ENCODE measurements at regions not wholly inside any gene's neighbourhood (a gene's known extent, or its start where the extent isn't known, plus 50 kb on each side); places are given as distances from the start of the nearest gene placed in this dataset.

DNA sequence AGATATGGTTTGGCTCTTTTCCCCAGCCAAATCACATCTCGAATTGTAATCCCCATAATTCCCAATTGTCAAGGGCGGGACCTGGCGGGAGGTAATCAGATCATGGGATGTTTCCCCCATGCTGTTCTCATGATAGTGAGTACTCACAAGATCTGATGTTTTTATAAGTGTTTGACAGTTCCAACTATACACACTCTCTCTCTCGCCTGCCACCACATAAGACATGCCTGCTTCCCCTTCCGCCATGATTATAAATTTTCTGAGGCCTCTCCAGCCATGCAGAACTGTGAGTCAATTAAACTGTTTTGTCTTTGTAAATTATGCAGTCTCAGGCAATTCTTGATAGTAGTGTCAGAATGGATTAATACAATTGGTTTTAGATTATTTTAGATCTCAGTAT is 475.7 kb upstream of the CYLC2 start:
- H3K4me1 Mint-ChIP-seq = no peaks in the 10 kb centered on the region
- Histone ChIP-seq H3K36me3 (replicated peaks in 1 of 2; ENCODE audit: control extremely low read depth in 1 of 2, control insufficient read depth in 1 of 2, extremely low read depth in 1 of 2, insufficient read depth in 2 of 2, low read length in 1 of 2) (no peaks in the 10 kb centered on the region), H3K4me1 (ENCODE audit: control insufficient read depth in 2 of 2, insufficient read depth in 2 of 2, low read length in 2 of 2) (no peaks in the 10 kb centered on the region)

DNA sequence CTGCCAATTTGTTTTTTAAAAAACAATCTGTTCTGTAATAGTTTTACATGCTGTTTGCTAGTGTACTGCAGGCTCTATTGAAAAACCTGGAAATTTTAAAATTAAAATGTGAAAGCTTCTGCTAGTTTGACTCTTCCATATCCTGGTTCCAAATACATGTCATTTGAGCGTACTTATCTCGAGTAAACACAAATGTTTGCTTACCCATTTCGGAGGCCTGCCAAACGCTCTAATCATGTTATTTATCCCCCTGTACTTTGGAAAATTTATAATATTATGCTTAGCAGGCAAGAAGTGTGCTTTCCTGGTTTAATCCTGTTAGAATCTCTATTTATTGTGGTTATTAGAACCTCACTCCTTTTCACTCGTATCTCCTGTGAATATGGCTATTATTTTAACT is 476.8 kb upstream of the CYLC2 start:
- no peak overlapping the region for H3K27ac ChIP-seq (ENCODE audit: low read length in 2 of 2)
- H3K4me2 ChIP-seq (replicated peaks; ENCODE audit: low read depth, low read length, poor library complexity, severe bottlenecking) = no peak overlapping the region
- Mint-ChIP-seq H3K27me3 (no peaks in the 10 kb centered on the region), H3K4me1 (no peaks in the 10 kb centered on the region), H3K27ac (no peak overlapping the region), H3K9me3 (ENCODE audit: insufficient read depth) (peaks cover 1% of the 10 kb centered on the region), H3K4me3 (no peak overlapping the region)
- DNase-seq (no peak), ATAC-seq (ENCODE audit: low read depth) (no peak)
- H3K4me1 ChIP-seq (ENCODE audit: control insufficient read depth in 2 of 2, insufficient read depth in 2 of 2, low read length in 2 of 2) = no peaks in the 10 kb centered on the region
- H3K36me3 ChIP-seq (replicated peaks in 1 of 2; ENCODE audit: control extremely low read depth in 1 of 2, control insufficient read depth in 1 of 2, extremely low read depth in 1 of 2, insufficient read depth in 2 of 2, low read length in 1 of 2) = no peaks in the 10 kb centered on the region
- no peak overlapping the region for H3K9ac ChIP-seq (ENCODE audit: low read length)
- CTCF ChIA-PET = no interaction called here
- no peak overlapping the region for H3K4me3 ChIP-seq (ENCODE audit: control extremely low read depth in 1 of 5, extremely low read depth in 1 of 5, insufficient read depth in 1 of 5, low read depth in 2 of 5, low read length in 4 of 5)
- H2AFZ ChIP-seq (ENCODE audit: insufficient read depth, low read depth, low read length, poor library complexity, severe bottlenecking) = no peak overlapping the region
- intact Hi-C loops (cut with micrococcal nuclease) = no loop called here
- H4K20me1 ChIP-seq (ENCODE audit: control insufficient read depth, insufficient read depth, low read length, poor library complexity, severe bottlenecking) = no peaks in the 10 kb centered on the region
- POLR2A ChIA-PET = no interaction called here
- no peaks in the 10 kb centered on the region for H3K9me3 ChIP-seq (ENCODE audit: control extremely low read depth in 1 of 3, control insufficient read depth in 2 of 3, insufficient read depth in 1 of 3, low read length in 2 of 3)
- TF ChIP-seq, protein P1, sequence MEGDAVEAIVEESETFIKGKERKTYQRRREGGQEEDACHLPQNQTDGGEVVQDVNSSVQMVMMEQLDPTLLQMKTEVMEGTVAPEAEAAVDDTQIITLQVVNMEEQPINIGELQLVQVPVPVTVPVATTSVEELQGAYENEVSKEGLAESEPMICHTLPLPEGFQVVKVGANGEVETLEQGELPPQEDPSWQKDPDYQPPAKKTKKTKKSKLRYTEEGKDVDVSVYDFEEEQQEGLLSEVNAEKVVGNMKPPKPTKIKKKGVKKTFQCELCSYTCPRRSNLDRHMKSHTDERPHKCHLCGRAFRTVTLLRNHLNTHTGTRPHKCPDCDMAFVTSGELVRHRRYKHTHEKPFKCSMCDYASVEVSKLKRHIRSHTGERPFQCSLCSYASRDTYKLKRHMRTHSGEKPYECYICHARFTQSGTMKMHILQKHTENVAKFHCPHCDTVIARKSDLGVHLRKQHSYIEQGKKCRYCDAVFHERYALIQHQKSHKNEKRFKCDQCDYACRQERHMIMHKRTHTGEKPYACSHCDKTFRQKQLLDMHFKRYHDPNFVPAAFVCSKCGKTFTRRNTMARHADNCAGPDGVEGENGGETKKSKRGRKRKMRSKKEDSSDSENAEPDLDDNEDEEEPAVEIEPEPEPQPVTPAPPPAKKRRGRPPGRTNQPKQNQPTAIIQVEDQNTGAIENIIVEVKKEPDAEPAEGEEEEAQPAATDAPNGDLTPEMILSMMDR (IDR thresholded peaks at IDR 0.05) = no peak
- TF ChIP-seq EZH2 (IDR thresholded peaks at IDR 0.05; ENCODE audit: borderline replicate concordance, insufficient read depth, low read depth, low read length, poor library complexity, severe bottlenecking) = no peak
- H3K27me3 ChIP-seq (replicated peaks in 1 of 4; ENCODE audit: control extremely low read depth in 1 of 4, control insufficient read depth in 3 of 4, insufficient read depth in 4 of 4, low read length in 3 of 4) = no peaks in the 10 kb centered on the region
- H3K79me2 ChIP-seq (ENCODE audit: control insufficient read depth, insufficient read depth, low read length) = no peaks in the 10 kb centered on the region
- WGBS (ENCODE audit: insufficient coverage) = no CpG with 5 or more reads among the region's 5 CpGs

More for the DNA sequence above, 475.7 kb upstream of the CYLC2 start:
- Histone ChIP-seq H3K9me3 (ENCODE audit: control extremely low read depth in 1 of 3, control insufficient read depth in 2 of 3, insufficient read depth in 1 of 3, low read length in 2 of 3) (no peaks in the 10 kb centered on the region), H3K27ac (ENCODE audit: low read length in 2 of 2) (no peak overlapping the region), H3K79me2 (ENCODE audit: control insufficient read depth, insufficient read depth, low read length) (no peaks in the 10 kb centered on the region), H3K9ac (ENCODE audit: low read length) (no peak overlapping the region), H2AFZ (ENCODE audit: insufficient read depth, low read depth, low read length, poor library complexity, severe bottlenecking) (no peak overlapping the region), H3K27me3 (replicated peaks in 1 of 4; ENCODE audit: control extremely low read depth in 1 of 4, control insufficient read depth in 3 of 4, insufficient read depth in 4 of 4, low read length in 3 of 4) (no peaks in the 10 kb centered on the region), H3K4me3 (ENCODE audit: control extremely low read depth in 1 of 5, extremely low read depth in 1 of 5, insufficient read depth in 1 of 5, low read depth in 2 of 5, low read length in 4 of 5) (no peak overlapping the region), H3K4me2 (replicated peaks; ENCODE audit: low read depth, low read length, poor library complexity, severe bottlenecking) (no peak overlapping the region), H4K20me1 (ENCODE audit: control insufficient read depth, insufficient read depth, low read length, poor library complexity, severe bottlenecking) (no peaks in the 10 kb centered on the region)
- Mint-ChIP-seq H3K27me3 (no peaks in the 10 kb centered on the region), H3K9me3 (ENCODE audit: insufficient read depth) (peaks cover 1% of the 10 kb centered on the region), H3K4me3 (no peak overlapping the region), H3K27ac (no peak overlapping the region)
- ATAC-seq (ENCODE audit: low read depth) (no peak), DNase-seq (no peak)
- TF ChIP-seq, protein P1 (IDR thresholded peaks at IDR 0.05) = no peak
- no peak for TF ChIP-seq EZH2 (IDR thresholded peaks at IDR 0.05; ENCODE audit: borderline replicate concordance, insufficient read depth, low read depth, low read length, poor library complexity, severe bottlenecking)
- POLR2A ChIA-PET = no interaction called here
- CTCF ChIA-PET = no interaction called here
- intact Hi-C loops (cut with micrococcal nuclease) = no loop called here
- no CpG with 5 or more reads among the region's 5 CpGs for WGBS (ENCODE audit: insufficient coverage)

All from B cell (primary cell).